Left lung (tissue), 4 donors: ENCODE measurements at regions not wholly inside any gene's neighbourhood (a gene's known extent, or its start where the extent isn't known, plus 50 kb on each side); places are given as distances from the start of the nearest gene placed in this dataset.
A peak's percentile ranks its signal among the peaks of the same experiment; 100 is the strongest.

ENCODE experiments used
- ATAC-seq: fragments of 200-7000 bp; cut with Tn5 transposase; one replicate; pipeline ENCODE4 v1.9.1; 2020; ENCODE audit warnings: moderate library complexity
- DNase-seq, 4 donors: peaks; one replicate each; pipeline ENCODE4 v3.0.0-alpha.2; 2013 to 2020
- H3K27ac ChIP-seq, 2 donors: fragments of 200-600 bp; sonication (generic) in 1 of 2; one replicate each; pipeline versions ENCODE4 v1.5.0 to v1.8.0; 2020 to 2021
- H3K27me3 ChIP-seq, 2 donors: fragments of 200-600 bp; sonication (generic) in 1 of 2; one replicate each; pipeline versions ENCODE4 v1.5.0 to v1.8.0; 2020 to 2021
- H3K36me3 ChIP-seq, 2 donors: fragments of 200-600 bp; sonication (generic) in 1 of 2; one replicate each; pipeline versions ENCODE4 v1.5.0 to v1.8.0; 2020 to 2021
- H3K4me1 ChIP-seq, 2 donors: fragments of 200-600 bp; one replicate each; pipeline ENCODE4 v1.8.0; 2021
- H3K4me3 ChIP-seq, 2 donors: fragments of 200-600 bp; sonication (generic) in 1 of 2; one replicate each; pipeline versions ENCODE4 v1.5.0 to v1.8.0; 2020 to 2021; ENCODE audit warnings: mild to moderate bottlenecking in 1 of 2
- H3K9me3 ChIP-seq, 2 donors: fragments of 200-600 bp; sonication (generic) in 1 of 2; one replicate each; pipeline versions ENCODE4 v1.5.0 to v1.8.0; 2020 to 2021
- CTCF ChIP-seq, 2 donors: fragments of 200-600 bp; sonication (generic) in 1 of 2; IDR thresholded peaks; one replicate each; pipeline versions ENCODE4 v1.5.0 to v1.8.0; 2021; ENCODE audit warnings: antibody characterized with exemption in 2 of 2
- intact Hi-C, 2 donors: fragments of 100-400 bp; cut with DNase I; formaldehyde crosslinking; loops; one replicate each; pipeline versions ENCODE4 v1.11.2 to v1.14.2; 2022
- donor health status: DM: no; HTN: yes; CAD: no.
- donor health status: DM: no; HTN: no; CAD: no.

- H3K27me3 ChIP-seq, result no peaks in the 10 kb centered on the region
- no peak overlapping the region for H3K27ac ChIP-seq
- intact Hi-C loops, result no loop called here
- ATAC-seq, result no peak
- TF ChIP-seq CTCF (IDR thresholded peaks at IDR 0.05), result no peak
- H3K4me3 ChIP-seq, result no peak overlapping the region
- peaks cover 0 to 3% of the 10 kb centered on the region in 2 donors for H3K4me1 ChIP-seq
- DNase-seq, result no peak
- H3K36me3 ChIP-seq, result no peaks in the 10 kb centered on the region
- H3K9me3 ChIP-seq, result no peaks in the 10 kb centered on the region
These were observed 81.4 kb upstream of the KRAS start for GRCh38 chr12:25332143-25332542.

GRCh38 chr12:25328072-25328712, 77.5 kb upstream of the KRAS start:
- Histone ChIP-seq H3K27ac (no peak overlapping the region), H3K9me3 (no peaks in the 10 kb centered on the region), H3K36me3 (no peaks in the 10 kb centered on the region), H3K27me3 (no peaks in the 10 kb centered on the region), H3K4me3 (no peak overlapping the region), H3K4me1 (no peaks in the 10 kb centered on the region)
- intact Hi-C loops, result no loop called here
- DNase-seq (peak in 1 of 4 donors; percentile 15), ATAC-seq (no peak)
- no peak for TF ChIP-seq CTCF (IDR thresholded peaks at IDR 0.05)

DNA sequence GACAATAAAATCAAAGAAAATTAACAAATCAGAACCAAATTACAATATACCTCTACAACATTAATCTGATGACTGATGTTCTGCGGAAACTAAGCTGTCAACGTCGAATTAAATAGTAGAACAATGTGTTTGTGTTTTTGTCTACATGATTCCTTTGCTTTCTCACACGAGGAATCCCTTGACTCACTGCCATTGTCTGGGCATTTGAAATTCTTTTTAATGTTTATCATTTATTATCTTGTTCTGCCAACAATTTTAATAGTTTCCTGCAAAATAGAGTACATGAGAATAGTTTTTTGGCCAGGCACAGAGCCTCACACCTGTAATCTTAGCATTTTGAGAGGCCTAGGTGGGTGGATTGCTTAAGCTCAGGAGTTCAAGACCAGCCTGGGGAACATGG, 76.6 kb upstream of the KRAS start:
- ATAC-seq (no peak), DNase-seq (no peak)
- H3K36me3 ChIP-seq, result no peaks in the 10 kb centered on the region
- no peak overlapping the region for H3K27ac ChIP-seq
- H3K4me3 ChIP-seq, result no peak overlapping the region
- H3K4me1 ChIP-seq, result no peaks in the 10 kb centered on the region
- H3K27me3 ChIP-seq, result no peaks in the 10 kb centered on the region
- TF ChIP-seq CTCF (IDR thresholded peaks at IDR 0.05), result no peak
- no peaks in the 10 kb centered on the region for H3K9me3 ChIP-seq
- intact Hi-C loops, result no loop called here

DNA sequence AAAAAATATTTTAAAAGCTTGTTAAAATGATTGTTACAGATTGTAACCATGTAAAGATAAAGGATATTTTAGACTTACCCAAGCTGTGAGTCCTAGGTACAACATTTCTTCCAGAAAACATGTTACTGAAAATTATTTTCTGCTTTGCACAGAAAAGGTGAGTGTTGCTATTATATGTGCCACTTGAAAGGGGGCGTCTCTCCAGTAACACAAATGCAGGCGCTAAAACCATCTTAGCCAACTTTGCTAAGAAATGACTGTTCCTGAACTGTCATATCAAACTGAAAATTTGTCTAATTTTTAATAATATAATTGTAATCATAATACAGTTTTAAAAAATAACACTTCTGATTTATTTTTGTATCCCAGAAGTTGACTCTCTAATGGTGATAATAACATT, 75.6 kb upstream of the KRAS start:
- ATAC-seq, result no peak
- intact Hi-C loops, result no loop called here

DNA sequence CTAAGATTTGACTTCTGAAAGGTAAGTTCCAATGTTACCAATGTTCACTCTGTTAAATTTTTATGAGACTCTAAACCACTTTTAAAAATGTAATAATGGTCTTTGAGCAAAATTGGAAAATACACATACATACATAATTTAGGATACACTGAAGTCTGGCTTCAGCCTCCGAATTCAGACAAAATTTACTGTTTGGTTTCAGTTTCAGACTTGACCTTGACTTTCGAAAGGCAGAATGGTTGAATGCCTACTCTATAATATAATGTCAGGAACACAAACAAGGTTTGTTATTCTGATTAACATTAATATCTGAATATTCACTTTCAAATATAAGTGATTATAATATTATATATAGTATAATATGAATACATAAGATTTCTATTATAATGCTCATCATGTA, 74.1 kb upstream of the KRAS start:
- no peak for TF ChIP-seq CTCF (IDR thresholded peaks at IDR 0.05)
- Histone ChIP-seq H3K4me1 (no peaks in the 10 kb centered on the region), H3K9me3 (no peaks in the 10 kb centered on the region), H3K36me3 (no peaks in the 10 kb centered on the region), H3K4me3 (no peak overlapping the region), H3K27me3 (no peaks in the 10 kb centered on the region), H3K27ac (no peak overlapping the region)
- ATAC-seq (no peak), DNase-seq (no peak)
- intact Hi-C loops, result no loop called here

More for the DNA sequence above, 75.6 kb upstream of the KRAS start:
- Histone ChIP-seq H3K4me1 (no peaks in the 10 kb centered on the region), H3K4me3 (no peak overlapping the region), H3K27ac (no peak overlapping the region), H3K36me3 (no peaks in the 10 kb centered on the region), H3K9me3 (no peaks in the 10 kb centered on the region), H3K27me3 (no peaks in the 10 kb centered on the region)
- DNase-seq, result no peak
- no peak for TF ChIP-seq CTCF (IDR thresholded peaks at IDR 0.05)
